Dermis blood vessel endothelial cell (primary cell): ENCODE measurements at regions not wholly inside any gene's neighbourhood (a gene's known extent, or its start where the extent isn't known, plus 50 kb on each side); places are given as distances from the start of the nearest gene placed in this dataset.

Experiments
- DNase-seq: peaks from one replicate; pipeline ENCODE4 v3.0.0; 2010

DNA sequence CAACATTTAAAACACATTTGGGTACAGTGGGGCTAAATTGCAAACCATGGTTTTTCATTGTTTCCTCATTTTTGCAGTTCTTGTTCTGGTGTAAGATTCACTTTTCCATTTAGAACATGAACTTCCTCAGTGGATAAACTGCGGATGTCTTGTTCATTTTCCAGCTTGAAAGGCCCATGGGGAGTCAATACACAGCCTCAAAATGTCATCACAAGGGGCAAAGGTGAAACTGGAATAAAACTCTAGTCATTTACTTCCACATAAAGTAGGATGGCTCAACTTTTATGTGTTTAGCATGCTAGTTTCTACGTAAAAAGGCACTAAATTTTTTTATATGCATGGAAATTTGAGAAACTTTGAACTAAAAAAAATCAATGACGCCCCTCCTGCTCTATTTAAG lies 718.8 kb downstream of the TLR4 start:
- no peak for DNase-seq

DNA sequence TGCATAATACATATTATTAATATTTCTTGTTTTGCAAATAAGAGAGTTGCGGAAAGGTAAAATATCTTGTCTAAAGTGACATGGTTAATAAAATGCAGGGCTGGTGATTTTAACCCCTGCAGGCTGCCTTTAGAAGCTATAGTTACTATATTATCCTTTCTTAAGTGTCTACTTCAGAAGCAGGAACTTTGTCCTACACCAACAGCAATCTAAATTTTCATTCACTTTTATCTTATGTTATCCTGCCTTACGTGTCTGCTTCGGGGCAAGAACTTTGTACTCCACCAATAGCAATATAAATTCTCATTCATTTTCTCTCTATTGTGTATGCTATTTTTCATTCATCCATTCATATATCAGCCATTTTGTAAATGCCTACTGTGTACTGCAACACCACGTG lies 719.5 kb downstream of the TLR4 start:
- no peak for DNase-seq

DNA sequence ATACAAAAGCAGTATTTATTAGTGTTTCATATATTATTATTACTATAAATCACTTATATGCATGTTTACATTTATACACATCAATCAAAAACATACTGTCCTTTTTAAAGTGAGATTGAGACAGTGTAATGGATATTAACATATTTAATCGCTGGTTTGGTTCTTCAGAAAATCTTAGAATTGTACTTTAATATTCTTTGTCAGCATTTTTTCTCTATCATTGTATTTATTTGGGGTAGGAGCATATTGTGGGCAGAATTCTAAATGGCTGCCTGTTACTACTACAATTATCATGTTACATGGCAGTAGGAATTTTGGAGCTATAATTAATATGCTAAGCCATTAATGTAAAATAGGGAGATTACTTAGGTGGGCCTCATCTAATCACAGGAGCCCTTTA lies 722.6 kb downstream of the TLR4 start:
- DNase-seq, result no peak

DNA sequence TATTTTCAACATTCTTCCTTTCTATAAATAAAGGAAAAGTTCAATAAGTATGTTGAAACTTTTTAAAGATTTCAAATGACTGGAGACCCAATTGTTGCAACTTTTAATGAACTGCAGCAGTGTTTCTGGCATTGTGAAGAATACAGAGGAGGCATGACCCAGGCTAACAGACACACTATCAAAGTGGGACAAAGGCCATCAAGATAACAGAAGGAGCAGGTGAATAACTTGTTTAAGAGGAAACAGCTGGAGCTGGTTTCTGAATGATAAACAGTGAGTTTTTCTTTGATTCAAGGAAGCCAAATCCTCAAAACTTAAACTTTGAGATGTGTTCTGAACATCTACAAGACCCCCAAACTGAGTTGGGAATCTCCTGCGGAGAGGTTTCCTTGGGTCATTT lies 734.6 kb downstream of the TLR4 start:
- no peak for DNase-seq

DNA sequence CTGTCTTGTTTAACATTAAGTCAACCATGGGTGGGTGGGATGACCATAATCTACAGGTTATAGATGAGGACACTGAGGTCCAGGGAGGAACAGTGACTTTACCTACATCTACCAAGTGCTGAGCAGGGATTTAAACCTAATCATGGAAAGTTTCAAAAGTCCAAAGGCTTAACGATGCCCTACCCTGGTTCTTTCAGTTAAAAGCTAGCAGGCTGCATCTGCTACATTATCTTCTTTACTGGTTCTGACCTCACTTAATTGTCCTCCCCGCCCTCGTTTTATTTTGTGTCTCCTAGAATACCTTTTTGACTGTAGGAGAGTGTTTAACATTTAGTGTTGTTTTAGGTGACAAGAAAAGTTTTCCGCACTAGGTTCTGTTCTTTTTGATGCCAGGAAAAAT lies 735.2 kb downstream of the TLR4 start:
- no peak for DNase-seq

DNA sequence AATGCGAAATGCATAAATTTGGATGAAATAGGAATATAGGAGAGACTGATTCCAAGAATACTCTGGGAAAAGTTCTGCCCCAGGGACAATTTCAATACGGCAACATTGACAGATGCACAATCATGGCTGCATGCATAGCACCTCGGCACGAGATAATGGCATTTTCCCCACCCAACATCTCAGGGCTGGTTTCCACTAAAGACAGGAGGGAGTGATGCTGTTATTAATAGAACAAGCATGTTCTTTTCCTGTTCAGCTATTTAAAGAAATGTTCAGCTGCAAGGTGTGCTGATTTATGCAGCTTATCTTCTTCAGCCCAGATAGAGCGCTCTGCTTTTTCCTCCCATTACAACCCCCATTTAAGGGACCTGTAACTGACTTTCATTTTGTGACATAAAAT lies 740.2 kb downstream of the TLR4 start:
- DNase-seq, result no peak

DNA sequence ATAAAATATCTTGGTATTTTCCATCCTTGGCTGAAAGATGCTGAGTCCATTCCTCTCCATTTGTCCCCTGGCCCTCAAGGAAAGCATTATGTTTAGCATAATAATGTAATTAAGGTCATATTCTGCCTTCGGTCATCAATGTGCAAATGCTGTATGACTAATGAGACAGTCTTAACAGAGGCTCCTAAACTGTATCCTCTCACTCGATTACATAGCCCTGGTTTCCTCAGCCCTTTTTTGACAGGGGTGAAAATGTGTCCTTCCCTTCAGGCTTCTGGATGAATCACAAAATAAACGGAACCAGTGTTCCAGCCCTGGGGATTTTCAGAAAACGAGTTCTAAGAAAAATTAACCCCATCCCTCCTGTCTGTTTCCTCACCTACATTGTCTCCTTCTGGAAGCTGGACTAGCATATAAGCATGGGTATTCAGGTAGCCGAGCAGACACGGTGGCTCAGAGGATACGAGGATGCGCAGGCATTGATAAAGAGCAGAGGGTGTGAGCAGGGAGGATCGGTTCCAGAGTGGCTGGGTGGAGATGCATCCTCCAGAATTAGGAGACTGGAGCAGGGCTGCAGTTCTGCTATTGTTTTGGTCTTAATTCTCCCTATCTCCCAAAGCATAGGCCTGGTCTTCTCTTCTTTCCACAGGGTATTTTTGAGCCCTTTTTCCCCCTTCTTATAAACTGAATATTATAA lies 742.9 kb downstream of the TLR4 start:
- no peak for DNase-seq

DNA sequence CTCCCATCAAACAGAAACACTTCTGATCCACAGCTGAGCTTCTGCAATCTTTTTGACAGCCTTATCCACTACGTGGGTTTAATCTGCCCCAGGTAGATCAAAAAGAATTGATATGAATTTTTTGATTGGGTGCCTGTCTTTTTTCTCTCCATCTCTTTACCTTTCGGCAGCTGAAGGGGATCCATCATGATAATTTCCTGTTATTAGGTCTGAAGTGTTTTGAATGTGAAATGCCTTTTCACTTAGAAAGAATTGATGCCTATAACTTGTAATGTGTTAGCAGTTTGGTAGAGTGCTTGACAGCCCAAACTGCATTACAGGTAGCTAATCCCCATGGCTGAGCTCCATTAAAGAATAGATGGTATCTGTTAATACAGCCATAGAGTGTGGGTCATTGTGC lies 745.4 kb downstream of the TLR4 start:
- no peak for DNase-seq

DNA sequence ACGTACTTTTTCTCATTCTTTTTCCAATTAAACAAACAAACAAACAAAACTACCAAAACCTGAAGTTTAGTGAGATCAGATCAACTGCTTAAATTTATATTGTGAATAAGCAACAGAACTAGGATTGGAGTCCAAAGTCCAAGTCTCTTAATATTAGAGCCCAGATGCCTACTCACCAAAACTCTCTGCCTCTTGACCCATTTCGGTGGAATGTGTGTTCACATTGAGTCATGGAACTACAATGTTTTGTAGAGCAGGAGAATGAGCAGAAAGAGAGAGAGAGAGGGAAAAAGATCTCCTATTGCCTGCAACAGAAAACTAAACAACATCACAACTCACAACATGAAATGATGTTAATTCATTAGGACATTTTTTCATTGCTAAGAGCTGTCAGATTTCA lies 751.1 kb downstream of the TLR4 start:
- DNase-seq, result no peak

DNA sequence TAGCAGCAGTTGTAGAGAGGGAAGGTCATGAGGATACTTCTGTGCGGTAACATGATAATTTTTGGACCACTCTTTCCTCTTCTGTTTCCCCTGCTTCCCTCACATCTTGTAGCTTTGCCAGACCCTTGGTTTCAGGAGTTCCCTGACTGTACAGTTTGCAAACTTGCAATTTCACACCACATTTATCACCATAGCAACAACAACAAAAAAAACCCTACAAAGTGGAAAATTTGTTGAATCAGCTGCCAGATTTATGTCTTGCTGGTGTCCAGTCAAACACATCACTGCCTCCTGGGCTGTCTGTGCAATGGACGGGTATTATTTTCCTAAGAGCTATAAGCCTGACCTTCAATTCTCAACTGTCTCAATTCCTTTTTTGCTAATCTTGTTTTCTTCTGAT lies 751.6 kb downstream of the TLR4 start:
- DNase-seq, result no peak

DNA sequence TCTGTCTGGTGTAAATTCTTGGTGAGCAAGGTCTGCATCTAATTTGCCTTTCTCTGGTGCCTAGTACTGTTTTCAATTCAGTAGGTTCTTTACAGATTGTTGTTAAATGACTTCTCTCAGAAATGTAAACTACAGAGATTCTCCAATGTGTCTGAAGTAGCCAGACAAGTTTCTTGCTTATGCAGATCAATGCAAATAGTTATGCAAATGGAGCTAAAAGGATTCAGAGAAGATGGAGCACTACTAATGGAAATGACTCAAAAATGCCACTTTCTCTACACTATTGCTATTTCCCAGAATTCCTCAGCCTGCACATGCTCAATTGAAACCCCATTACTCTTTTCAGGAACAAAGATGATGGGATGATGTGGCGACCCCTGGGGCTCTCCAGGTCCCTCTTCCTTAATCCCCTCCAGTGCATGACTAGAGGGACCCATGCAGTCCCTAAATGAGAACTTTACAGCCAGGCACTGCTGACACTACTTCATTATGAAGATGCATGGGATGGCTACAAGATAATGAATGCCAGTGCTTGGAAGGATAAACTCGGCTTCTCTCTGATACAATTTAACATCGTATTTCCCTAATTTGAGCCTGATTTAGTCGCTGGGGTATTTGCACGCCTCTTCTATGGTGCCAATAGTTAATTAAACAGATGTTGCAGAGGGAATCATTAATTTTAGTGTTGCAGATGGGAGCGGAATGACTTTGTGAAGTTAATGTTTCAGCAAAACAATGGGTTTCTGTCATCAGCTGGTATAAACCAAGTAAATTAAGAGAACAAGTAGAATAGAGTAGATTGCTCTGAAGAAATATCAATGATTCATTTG lies 753.2 kb downstream of the TLR4 start:
- no peak for DNase-seq

DNA sequence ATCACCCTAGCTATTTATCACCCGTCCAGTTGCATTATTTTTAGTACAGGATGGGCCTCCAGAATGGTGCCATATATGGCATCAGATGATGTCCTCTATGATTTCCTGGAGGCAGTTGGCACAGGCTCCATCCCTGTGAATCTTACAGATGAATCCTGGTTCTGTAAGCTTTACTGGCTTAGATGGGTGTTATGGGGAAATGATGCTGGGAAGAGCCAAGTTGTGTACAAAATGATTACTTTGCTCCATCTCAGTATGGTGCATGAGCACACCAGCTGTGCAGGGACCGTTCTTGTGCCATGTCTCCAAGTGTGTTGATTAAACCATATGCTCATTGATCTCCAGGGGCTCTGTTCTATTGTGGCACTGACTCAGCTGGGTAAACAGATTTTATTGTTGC lies 755.7 kb downstream of the TLR4 start:
- no peak for DNase-seq

DNA sequence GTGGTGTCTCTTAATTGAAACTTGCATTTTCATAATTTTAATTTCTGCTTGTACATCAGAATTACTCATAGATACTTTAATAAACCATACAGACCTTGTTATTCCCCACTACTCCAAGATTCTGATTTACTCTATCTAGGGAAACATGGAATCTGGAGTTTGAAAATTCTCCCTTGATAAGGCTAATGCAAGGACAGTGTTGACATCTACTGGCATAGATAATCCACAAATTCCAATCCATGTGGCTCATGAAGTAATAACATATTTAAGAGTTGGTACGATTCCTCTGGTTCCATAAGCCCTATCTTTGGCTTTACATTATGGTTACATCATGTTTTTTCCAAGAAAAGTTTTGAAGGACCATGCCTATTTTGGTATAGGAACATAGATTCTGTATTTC lies 759.2 kb downstream of the TLR4 start:
- no peak for DNase-seq

DNA sequence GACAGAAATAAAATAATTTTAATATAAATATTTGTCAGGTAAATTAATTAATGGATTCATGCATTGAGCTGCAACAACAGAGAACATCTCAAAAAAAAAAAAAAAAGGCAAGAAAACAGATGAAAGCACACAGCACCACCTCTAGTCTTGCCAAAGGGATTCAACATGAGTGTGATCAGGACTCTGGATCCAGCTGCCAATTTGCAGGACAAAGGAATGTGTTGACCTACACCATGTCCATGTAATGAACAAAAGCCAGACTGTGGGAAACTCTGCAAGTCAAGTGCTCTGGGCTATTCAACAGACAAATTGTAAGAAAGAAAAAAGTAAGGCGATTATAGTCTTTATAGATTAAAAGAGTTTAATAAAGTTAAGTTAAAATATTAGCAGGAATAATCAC lies 769.3 kb downstream of the TLR4 start:
- DNase-seq, result no peak

DNA sequence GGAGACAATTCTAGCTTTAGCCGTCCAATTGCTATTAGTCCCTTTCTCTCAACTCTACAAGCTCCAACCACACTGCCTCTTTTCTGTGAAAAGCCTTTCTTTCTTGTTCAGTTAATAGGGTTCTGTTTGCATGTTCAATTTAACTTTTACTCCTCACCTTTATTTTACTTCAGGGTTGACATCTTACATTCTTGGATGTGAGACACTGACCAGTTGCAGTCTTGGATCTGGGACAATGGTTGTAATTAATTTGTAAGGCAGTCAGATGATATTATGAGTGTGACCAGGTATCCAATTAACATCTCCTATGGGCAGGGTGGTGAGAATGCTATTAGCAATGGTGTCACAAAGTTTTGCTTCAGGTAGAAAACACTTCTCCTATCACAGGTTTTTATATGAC lies 774.5 kb downstream of the TLR4 start:
- no peak for DNase-seq

DNA sequence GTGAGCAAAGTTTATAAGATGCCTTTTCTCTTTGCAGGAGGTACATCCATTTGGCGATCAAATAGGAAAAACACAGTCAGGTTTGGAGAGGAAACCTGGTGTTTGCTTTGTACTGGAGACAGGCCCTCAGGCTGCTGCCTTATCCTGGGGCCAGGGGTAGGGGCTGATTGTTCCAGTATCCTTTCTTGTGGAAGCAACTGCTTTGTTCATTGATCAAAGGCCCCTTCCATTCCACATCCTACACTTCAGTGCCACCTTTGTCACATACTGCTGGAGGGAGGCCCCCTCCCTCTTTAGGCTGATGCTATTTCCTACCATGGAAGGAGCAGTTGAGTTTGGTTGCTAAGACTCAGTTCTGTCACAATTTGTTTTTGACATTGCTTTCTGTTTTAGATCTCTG lies 778.1 kb downstream of the TLR4 start:
- no peak for DNase-seq

DNA sequence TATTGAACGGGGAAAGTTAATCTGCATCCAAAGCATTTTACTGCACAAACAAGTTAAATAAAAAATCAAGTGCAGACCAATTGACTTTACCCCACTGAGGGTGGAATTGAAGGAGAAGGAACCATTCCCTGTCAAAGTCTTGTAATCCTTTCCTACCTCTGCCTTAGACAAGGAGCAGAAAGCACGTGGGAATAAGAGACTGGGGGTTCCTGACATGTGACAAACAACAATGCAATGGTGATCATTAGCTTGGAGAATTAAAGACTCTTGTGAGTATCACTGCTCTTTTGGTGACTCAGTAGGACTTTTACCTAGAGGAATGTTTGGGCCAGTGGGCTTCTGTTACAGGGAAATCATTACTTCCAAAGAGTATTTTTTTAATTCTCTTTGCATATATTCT lies 779.5 kb downstream of the TLR4 start:
- DNase-seq, result no peak

DNA sequence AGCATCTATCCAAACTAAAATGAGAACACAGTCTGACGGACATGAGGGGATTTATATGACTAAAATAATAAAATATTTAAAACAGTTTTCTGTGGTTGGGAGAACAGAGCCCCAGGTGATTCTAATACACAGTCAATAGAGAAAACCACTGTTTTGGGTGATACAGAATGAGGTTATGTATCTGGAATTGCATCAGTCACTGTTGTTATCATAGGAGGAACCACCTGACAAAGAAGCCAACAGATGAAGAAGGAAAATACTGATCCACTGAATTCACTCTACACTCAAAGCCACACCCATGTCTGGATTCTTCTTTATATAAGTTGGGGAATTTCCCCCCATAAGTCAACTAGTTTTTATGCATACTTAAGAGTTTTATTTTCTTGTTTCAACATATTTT lies 799.0 kb downstream of the TLR4 start:
- DNase-seq, result no peak

DNA sequence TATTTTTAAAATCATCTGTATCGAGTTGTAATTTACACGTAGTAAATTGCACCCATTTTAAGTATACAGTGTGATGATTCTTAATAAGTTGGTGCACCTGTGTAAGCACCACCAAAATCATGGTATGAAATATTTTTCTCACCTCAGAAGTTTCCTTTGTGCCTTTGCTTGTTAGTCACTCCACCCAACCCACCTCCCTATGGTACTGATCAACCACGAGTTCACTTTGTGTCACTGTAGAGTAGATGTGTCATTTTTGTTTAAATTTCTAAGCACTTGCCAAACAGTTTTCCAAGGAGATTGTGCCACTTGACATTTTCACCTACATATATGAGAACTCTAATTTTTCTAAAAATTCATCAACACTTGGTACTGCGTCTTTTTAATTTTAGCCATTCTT lies 806.5 kb downstream of the TLR4 start:
- no peak for DNase-seq

DNA sequence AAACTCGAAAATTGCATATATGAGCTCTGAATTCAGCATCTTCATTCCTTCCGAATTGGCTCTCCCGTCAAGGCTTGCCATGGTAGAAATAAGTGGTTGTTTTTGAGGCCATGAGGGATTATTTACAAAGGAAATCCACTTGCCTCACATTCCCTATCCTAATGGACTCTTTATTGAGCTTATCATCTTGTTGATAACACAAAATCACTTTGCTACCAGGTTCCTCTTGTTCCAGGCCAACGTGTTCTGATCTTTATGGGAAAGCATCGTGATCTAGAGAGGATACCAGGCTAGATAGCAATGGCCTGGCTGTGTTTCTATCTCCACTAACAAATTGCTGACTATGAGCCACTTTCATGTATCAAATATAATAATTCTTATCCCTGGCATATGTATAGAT lies 811.7 kb downstream of the TLR4 start:
- DNase-seq, result no peak

DNA sequence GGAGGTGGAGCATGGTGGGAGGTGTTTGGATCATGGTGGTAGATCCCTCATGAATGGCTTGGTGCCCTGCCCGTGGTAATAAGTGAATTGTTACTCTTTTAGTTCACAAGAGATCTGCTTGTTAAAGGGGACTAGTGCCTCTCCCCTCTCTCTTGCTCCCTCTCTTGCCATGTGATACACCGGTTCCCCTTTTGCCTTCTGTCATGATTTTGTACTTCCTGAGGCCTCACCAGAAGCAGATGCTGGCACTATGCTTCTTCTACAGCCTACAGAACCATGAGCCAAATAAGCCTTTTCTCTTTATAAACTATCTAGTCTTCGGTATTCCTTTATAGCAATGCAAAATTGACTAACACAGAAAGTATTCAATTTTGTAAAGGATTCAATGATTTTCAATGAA lies 817.1 kb downstream of the TLR4 start:
- no peak for DNase-seq

DNA sequence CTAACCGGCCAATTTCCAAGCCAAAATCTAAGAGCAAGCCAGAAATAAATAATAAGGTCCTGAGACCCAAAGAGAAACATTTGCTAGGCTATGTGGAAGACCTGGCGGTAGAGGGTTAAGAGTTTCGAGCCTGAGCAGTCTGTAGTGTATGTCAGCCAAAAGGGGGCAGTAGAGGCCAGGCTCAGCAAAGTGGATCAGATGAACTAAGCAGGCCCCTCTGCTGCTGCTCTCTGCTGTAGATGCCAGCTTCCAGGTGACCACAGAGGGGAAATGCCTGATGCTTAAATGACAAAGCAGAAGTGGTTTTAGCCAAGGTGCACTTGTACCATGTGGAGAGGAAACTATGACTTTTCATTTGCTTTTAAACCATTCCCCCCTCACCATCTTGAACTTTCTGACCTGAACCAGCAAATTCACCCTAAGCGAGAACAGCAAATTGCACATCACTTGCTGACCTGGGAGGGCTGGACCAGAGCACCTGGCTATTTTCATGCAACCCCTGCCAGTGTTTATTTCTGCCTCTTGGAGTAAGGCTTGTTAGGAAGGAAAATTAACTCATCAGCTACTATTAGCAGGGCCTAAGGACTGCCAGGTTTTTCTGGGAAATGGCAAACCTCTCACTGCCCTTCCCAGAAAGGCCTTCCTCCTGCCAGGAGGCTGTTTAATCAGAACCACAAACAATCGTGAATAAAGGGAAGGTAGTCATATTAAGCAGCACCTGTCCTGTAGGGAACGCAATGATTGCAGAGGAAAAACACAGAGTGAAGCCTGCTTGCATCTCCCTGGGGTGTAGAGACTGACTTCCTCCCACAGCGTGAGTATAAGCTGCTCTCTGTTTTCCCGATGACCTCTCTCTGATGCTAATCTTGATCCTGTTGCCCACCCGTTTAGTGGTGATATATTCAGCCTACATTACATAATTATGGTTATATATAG lies 818.2 kb downstream of the TLR4 start:
- DNase-seq, result peak; percentile 91

DNA sequence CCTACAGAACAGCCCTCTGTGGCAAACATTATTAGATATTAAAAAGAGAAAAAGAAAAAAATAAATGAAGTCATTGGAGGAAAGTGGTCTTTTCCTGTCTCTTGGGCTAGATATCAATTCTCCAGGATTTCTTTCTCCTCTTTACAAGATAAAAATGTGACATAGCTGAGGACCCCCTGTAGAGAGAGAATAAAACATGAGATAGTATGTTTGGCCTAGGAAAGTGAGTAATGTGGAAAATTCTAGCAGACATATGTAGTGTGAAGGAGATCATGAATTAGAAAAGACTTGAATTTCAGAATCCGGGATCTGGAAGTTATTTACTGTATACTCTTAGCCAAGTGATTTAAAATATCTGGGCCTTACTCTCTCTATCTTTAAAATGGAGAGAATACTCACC lies 823.1 kb downstream of the TLR4 start:
- DNase-seq, result no peak

DNA sequence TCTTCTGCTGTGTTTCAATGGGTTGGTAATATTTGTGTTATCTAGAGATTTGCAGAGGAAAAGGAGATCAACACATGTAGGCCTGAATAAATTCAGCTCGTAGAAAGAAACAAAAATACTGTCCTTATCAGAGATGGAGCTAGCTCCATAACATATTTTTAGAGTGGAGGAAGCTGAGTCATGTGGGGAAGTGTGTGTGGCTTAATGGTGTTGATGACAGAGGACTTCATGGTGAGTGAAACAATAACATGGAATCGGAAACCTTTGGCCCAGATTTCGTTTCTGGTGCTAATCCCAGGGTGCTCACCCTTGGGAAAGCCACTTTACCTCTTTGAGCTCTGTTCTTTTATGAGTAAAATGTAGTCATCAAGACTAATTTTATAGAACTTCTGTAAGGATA lies 825.0 kb downstream of the TLR4 start:
- peak; percentile 95 for DNase-seq
